ENCODE measurements at regions not wholly inside any gene's neighbourhood (a gene's known extent, or its start where the extent isn't known, plus 50 kb on each side); places are given as distances from the start of the nearest gene placed in this dataset.

- intact Hi-C loops (cut with micrococcal nuclease; ENCODE audit: unreplicated experiment): no loop called here
Observed at GRCh38 chr5:57711946-57712345, 229.3 kb upstream of the ACTBL2 start.

GRCh38 chr5:57711471-57711870 is 228.9 kb upstream of the ACTBL2 start:
- no peak overlapping the region for H3K4me3 Mint-ChIP-seq (ENCODE audit: low read depth, unreplicated experiment)
- H3K27ac Mint-ChIP-seq (ENCODE audit: unreplicated experiment): no peak overlapping the region
- no peaks in the 10 kb centered on the region for H3K27me3 Mint-ChIP-seq (ENCODE audit: unreplicated experiment)
- DNase-seq: no peak
- CTCF ChIA-PET: no interaction called here
- TF ChIP-seq CTCF (IDR thresholded peaks at IDR 0.05; ENCODE audit: unreplicated experiment): no peak
- H3K36me3 Mint-ChIP-seq (ENCODE audit: insufficient read depth, unreplicated experiment): no peaks in the 10 kb centered on the region
- H3K9me3 Mint-ChIP-seq (ENCODE audit: low read depth, unreplicated experiment): peaks cover 3% of the 10 kb centered on the region
- intact Hi-C loops (cut with micrococcal nuclease; ENCODE audit: unreplicated experiment): no loop called here
- BruUV-seq (replicated peaks): no TSS peak
- peaks cover 13% of the 10 kb centered on the region for H3K4me1 Mint-ChIP-seq (ENCODE audit: low read depth, unreplicated experiment)

More at GRCh38 chr5:57711946-57712345, 229.3 kb upstream of the ACTBL2 start:
- no TSS peak for BruUV-seq (replicated peaks)
- Mint-ChIP-seq H3K4me1 (ENCODE audit: low read depth, unreplicated experiment) (peaks cover 18% of the 10 kb centered on the region), H3K27me3 (ENCODE audit: unreplicated experiment) (no peaks in the 10 kb centered on the region), H3K27ac (ENCODE audit: unreplicated experiment) (no peak overlapping the region), H3K9me3 (ENCODE audit: low read depth, unreplicated experiment) (peaks cover 3% of the 10 kb centered on the region), H3K4me3 (ENCODE audit: low read depth, unreplicated experiment) (no peak overlapping the region), H3K36me3 (ENCODE audit: insufficient read depth, unreplicated experiment) (no peaks in the 10 kb centered on the region)
- DNase-seq: no peak
- CTCF ChIA-PET: no interaction called here
- no peak for TF ChIP-seq CTCF (IDR thresholded peaks at IDR 0.05; ENCODE audit: unreplicated experiment)

GRCh38 chr5:57710126-57710525 is 227.5 kb upstream of the ACTBL2 start:
- intact Hi-C loops (cut with micrococcal nuclease; ENCODE audit: unreplicated experiment): no loop called here
- no peak overlapping the region for H3K27ac Mint-ChIP-seq (ENCODE audit: unreplicated experiment)
- no TSS peak for BruUV-seq (replicated peaks)
- DNase-seq: no peak
- no peaks in the 10 kb centered on the region for H3K27me3 Mint-ChIP-seq (ENCODE audit: unreplicated experiment)
- H3K9me3 Mint-ChIP-seq (ENCODE audit: low read depth, unreplicated experiment): peaks cover 3% of the 10 kb centered on the region
- no peaks in the 10 kb centered on the region for H3K36me3 Mint-ChIP-seq (ENCODE audit: insufficient read depth, unreplicated experiment)
- CTCF ChIA-PET: no interaction called here
- peaks cover under 1% of the 10 kb centered on the region for H3K4me1 Mint-ChIP-seq (ENCODE audit: low read depth, unreplicated experiment)
- H3K4me3 Mint-ChIP-seq (ENCODE audit: low read depth, unreplicated experiment): no peak overlapping the region
- no peak for TF ChIP-seq CTCF (IDR thresholded peaks at IDR 0.05; ENCODE audit: unreplicated experiment)

- Mint-ChIP-seq H3K4me1 (ENCODE audit: low read depth, unreplicated experiment) (peaks cover 9% of the 10 kb centered on the region), H3K4me3 (ENCODE audit: low read depth, unreplicated experiment) (no peak overlapping the region), H3K27me3 (ENCODE audit: unreplicated experiment) (no peaks in the 10 kb centered on the region), H3K36me3 (ENCODE audit: insufficient read depth, unreplicated experiment) (no peaks in the 10 kb centered on the region), H3K27ac (ENCODE audit: unreplicated experiment) (no peak overlapping the region), H3K9me3 (ENCODE audit: low read depth, unreplicated experiment) (no peaks in the 10 kb centered on the region)
- no TSS peak for BruUV-seq (replicated peaks)
- DNase-seq: no peak
- intact Hi-C loops (cut with micrococcal nuclease; ENCODE audit: unreplicated experiment): loop anchor here (10.0 kb wide), 1 partner anchor 331 kb away; no protein-coding TSS in a partner anchor
- CTCF ChIA-PET: interaction anchor here (0.5 kb wide), 1 partner anchor 91 kb away, joined by 5 read pairs; no protein-coding TSS in a partner anchor
- TF ChIP-seq CTCF (IDR thresholded peaks at IDR 0.05; ENCODE audit: unreplicated experiment): no peak
Observed at GRCh38 chr5:57705769-57706168, 223.2 kb upstream of the ACTBL2 start.
